RWPE2 (cell line): ENCODE measurements at regions not wholly inside any gene's neighbourhood (a gene's known extent, or its start where the extent isn't known, plus 50 kb on each side); places are given as distances from the start of the nearest gene placed in this dataset.
A peak's percentile ranks its signal among the peaks of the same experiment; 100 is the strongest.

Experiments
- ATAC-seq: fragments of 200-7000 bp; cut with Tn5 transposase; 3 replicates; pipeline ENCODE4 v1.9.1; 2021; ENCODE audit warnings: low read depth
- DNase-seq: peaks from one replicate; pipeline ENCODE4 v3.0.0-alpha.2; 2020; ENCODE audit warnings: low spot score
- H3K27ac ChIP-seq: fragments of 450-650 bp; 2 replicates; pipeline ENCODE4 v1.5.1; 2017; ENCODE audit warnings: mild to moderate bottlenecking; ENCODE audit not compliant: poor library complexity, severe bottlenecking
- H3K27me3 ChIP-seq: fragments of 250-450 bp; sonication (Bioruptor Pico); 2 replicates; pipeline ENCODE4 v1.5.1; 2021; ENCODE audit warnings: mild to moderate bottlenecking, moderate library complexity; ENCODE audit not compliant: insufficient read depth, poor library complexity, severe bottlenecking
- H3K36me3 ChIP-seq: fragments of 250-450 bp; sonication (Bioruptor Pico); 2 replicates; pipeline ENCODE4 v1.5.1; 2020; ENCODE audit warnings: low read depth, mild to moderate bottlenecking, moderate library complexity
- H3K4me1 ChIP-seq: fragments of 250-450 bp; sonication (Bioruptor Pico); 2 replicates; pipeline ENCODE4 v1.5.1; 2021; ENCODE audit warnings: mild to moderate bottlenecking, moderate library complexity; ENCODE audit not compliant: insufficient read depth, poor library complexity, severe bottlenecking
- H3K4me3 ChIP-seq: fragments of 250-450 bp; sonication (Bioruptor Pico); 2 replicates; pipeline ENCODE4 v1.5.1; 2021; ENCODE audit warnings: mild to moderate bottlenecking, moderate library complexity; ENCODE audit not compliant: severe bottlenecking
- H3K9me3 ChIP-seq: fragments of 250-450 bp; sonication (Bioruptor Pico); 2 replicates; pipeline ENCODE4 v1.5.1; 2021; ENCODE audit warnings: mild to moderate bottlenecking, moderate library complexity; ENCODE audit not compliant: severe bottlenecking
- TF ChIP-seq, protein P1 (sequence below): fragments of 450-650 bp; IDR thresholded peaks from one replicate; pipeline ENCODE4 v1.5.1; 2017; ENCODE audit warnings: mild to moderate bottlenecking, moderate library complexity; ENCODE audit not compliant: poor library complexity, severe bottlenecking

DNA sequence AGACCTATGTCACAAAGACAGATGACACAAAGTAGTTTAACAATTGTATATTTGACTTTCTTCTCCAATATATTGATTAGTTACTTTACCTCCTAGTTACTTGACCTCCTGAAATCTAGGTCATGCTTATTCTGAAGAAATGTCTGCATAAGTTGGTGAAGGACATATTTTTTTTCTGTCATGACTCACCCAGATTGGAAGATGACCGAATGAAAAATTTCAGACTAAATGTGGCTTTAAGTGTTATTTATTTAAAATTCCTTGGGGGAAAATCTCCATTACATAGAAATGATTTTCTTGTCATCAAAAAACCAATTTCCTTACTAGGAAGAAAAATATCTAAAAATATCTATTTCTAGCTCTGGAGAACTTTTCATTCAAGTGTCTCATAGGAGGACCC is 217.1 kb downstream of the POSTN start:
- H3K4me1 ChIP-seq = no peaks in the 10 kb centered on the region
- no peaks in the 10 kb centered on the region for H3K36me3 ChIP-seq
- TF ChIP-seq, protein P1, sequence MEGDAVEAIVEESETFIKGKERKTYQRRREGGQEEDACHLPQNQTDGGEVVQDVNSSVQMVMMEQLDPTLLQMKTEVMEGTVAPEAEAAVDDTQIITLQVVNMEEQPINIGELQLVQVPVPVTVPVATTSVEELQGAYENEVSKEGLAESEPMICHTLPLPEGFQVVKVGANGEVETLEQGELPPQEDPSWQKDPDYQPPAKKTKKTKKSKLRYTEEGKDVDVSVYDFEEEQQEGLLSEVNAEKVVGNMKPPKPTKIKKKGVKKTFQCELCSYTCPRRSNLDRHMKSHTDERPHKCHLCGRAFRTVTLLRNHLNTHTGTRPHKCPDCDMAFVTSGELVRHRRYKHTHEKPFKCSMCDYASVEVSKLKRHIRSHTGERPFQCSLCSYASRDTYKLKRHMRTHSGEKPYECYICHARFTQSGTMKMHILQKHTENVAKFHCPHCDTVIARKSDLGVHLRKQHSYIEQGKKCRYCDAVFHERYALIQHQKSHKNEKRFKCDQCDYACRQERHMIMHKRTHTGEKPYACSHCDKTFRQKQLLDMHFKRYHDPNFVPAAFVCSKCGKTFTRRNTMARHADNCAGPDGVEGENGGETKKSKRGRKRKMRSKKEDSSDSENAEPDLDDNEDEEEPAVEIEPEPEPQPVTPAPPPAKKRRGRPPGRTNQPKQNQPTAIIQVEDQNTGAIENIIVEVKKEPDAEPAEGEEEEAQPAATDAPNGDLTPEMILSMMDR = no peak
- no peak overlapping the region for H3K27ac ChIP-seq
- H3K9me3 ChIP-seq = no peaks in the 10 kb centered on the region
- H3K4me3 ChIP-seq = no peak overlapping the region
- ATAC-seq (no peak), DNase-seq (no peak)
- H3K27me3 ChIP-seq = no peaks in the 10 kb centered on the region

DNA sequence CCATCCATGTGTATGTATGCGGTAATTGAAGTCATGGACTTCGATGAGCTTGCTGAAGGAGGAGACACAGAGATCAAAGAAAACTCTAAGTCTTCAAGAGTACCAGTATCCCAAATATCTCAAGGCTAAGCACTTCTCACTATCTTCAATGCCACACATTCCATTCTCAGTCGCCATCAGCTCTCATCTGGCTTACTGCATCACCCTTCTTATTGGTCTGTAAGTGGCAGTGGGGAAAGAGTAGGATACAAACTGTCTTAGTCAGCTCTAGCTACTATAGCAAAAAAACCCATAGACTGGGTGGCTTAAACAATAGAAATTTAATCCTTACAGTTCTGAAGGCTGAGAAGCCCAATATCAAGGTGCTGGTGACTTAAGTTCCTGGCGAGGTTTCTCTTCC is 218.7 kb downstream of the POSTN start:
- H3K27me3 ChIP-seq = no peaks in the 10 kb centered on the region
- DNase-seq = no peak
- no peak for ATAC-seq
- H3K36me3 ChIP-seq = no peaks in the 10 kb centered on the region
- peaks cover 13% of the 10 kb centered on the region for H3K4me1 ChIP-seq
- TF ChIP-seq, protein P1 = no peak
- H3K4me3 ChIP-seq = no peak overlapping the region
- no peaks in the 10 kb centered on the region for H3K9me3 ChIP-seq
- H3K27ac ChIP-seq = no peak overlapping the region

DNA sequence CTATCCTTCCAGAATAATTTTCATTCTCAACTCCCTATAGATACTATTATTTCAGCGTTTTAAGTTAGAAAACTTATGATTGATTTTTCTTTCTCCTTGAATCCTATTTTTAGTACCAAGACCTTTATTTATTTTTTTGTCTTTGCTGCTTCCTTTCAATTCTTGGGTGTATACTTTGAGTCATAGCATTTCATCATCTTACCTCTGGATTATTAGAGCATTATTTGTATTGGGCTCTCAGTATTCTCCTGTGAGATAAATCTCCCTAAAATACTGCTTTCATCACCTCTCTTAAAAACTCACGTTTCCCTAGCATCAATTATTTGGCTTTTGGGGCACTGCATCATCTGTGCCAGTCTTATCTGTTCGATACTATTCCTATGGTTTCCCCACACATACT is 222.8 kb downstream of the POSTN start:
- Histone ChIP-seq H3K9me3 (no peaks in the 10 kb centered on the region), H3K36me3 (no peaks in the 10 kb centered on the region), H3K4me1 (peaks cover 14% of the 10 kb centered on the region), H3K27ac (no peak overlapping the region), H3K27me3 (no peaks in the 10 kb centered on the region), H3K4me3 (no peak overlapping the region)
- ATAC-seq (peak; percentile 80), DNase-seq (no peak)
- TF ChIP-seq, protein P1 = no peak

DNA sequence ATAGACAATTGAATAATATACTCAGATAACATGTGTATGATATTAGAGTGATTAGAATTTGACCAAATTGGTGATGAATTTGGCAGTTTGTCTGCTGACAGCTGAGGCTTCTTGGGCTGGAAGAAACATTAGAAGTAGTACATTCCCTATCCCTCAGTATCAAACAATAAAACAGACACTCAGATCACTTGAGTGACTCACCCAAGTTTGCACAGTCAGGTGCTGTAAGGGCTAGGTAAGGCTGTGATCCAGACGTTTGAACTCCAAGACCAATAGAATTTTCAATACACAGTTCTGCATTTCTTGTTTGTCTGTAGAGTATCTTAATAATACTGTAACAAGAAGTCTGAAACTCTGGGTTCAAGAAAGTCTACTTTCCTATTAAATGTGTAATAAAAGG is 223.5 kb downstream of the POSTN start:
- TF ChIP-seq, protein P1 = no peak
- no peak overlapping the region for H3K27ac ChIP-seq
- H3K27me3 ChIP-seq = no peaks in the 10 kb centered on the region
- ATAC-seq = peak; percentile 84
- H3K4me1 ChIP-seq = peaks cover 14% of the 10 kb centered on the region
- H3K9me3 ChIP-seq = no peaks in the 10 kb centered on the region
- DNase-seq = no peak
- H3K4me3 ChIP-seq = no peak overlapping the region
- no peaks in the 10 kb centered on the region for H3K36me3 ChIP-seq

DNA sequence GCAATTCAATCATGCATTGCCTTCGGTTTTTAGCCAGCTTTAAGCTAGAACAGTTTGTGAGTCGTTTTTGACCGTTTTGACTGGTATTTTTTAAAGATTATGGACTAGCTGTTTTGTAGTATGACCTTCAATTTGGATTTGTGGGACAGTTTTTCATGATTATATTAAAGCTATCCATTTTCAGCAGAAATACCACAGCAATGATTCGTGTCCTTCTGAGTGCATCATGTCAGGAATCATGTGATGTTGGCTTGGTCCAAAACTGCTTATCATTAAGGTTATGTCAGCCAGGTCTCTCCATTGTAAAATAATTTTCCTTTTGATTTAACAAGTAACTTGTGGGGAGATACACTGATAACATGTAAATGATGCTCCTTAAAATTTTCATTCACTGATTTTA is 229.0 kb downstream of the POSTN start:
- ATAC-seq (no peak), DNase-seq (no peak)
- Histone ChIP-seq H3K27me3 (no peaks in the 10 kb centered on the region), H3K36me3 (no peaks in the 10 kb centered on the region), H3K9me3 (no peaks in the 10 kb centered on the region), H3K4me3 (no peak overlapping the region), H3K27ac (no peak overlapping the region), H3K4me1 (no peaks in the 10 kb centered on the region)
- TF ChIP-seq, protein P1 = no peak
